ENCODE measurements at regions not wholly inside any gene's neighbourhood (a gene's known extent, or its start where the extent isn't known, plus 50 kb on each side); places are given as distances from the start of the nearest gene placed in this dataset.

GRCh38 chr5:58165152-58165551 lies 294.7 kb downstream of the PLK2 start:
- no peak for TF ChIP-seq CTCF (IDR thresholded peaks at IDR 0.05; ENCODE audit: low read depth, low read length, poor library complexity, severe bottlenecking)
- no peak for TF ChIP-seq EZH2phosphoT487 (IDR thresholded peaks at IDR 0.05; ENCODE audit: borderline replicate concordance, low read length)

All from DOHH2 (cell line).